ENCODE measurements at regions not wholly inside any gene's neighbourhood (a gene's known extent, or its start where the extent isn't known, plus 50 kb on each side); places are given as distances from the start of the nearest gene placed in this dataset.

- no peak for DNase-seq
Measured at GRCh38 chr14:56512521-56512920, 67.1 kb upstream of the TMEM260 start.

- DNase-seq: no peak
Measured at GRCh38 chr14:56514663-56515371, 64.8 kb upstream of the TMEM260 start.

- no peak for DNase-seq
Measured at GRCh38 chr14:56515739-56516138, 63.9 kb upstream of the TMEM260 start.

GRCh38 chr14:56522403-56522802 lies 57.2 kb upstream of the TMEM260 start:
- DNase-seq: no peak

- no peak for DNase-seq
Measured at GRCh38 chr14:56524971-56525677, 54.5 kb upstream of the TMEM260 start.

- no peak for DNase-seq
Measured at GRCh38 chr14:56528927-56529326, 50.7 kb upstream of the TMEM260 start.
